ENCODE measurements at regions not wholly inside any gene's neighbourhood (a gene's known extent, or its start where the extent isn't known, plus 50 kb on each side); places are given as distances from the start of the nearest gene placed in this dataset.

GRCh38 chr17:79255046-79255445 lies 180.4 kb downstream of the ENGASE start:
- intact Hi-C loops (cut with micrococcal nuclease; ENCODE audit: unreplicated experiment): no loop called here
- no peak for DNase-seq
- ChIA-PET POLR2A (no interaction called here), CTCF (interaction anchor here (0.6 kb wide), 1 partner anchor 1330 kb away, joined by 6 read pairs; no protein-coding TSS in a partner anchor)
- no peaks in the 10 kb centered on the region for H3K4me1 Mint-ChIP-seq (ENCODE audit: low read depth, unreplicated experiment)
- peaks cover 54% of the 10 kb centered on the region for H3K27me3 Mint-ChIP-seq (ENCODE audit: insufficient read depth, unreplicated experiment)
- H3K9me3 Mint-ChIP-seq (ENCODE audit: unreplicated experiment): no peaks in the 10 kb centered on the region
- H3K27ac Mint-ChIP-seq (ENCODE audit: unreplicated experiment): no peak overlapping the region
- H3K36me3 ChIP-seq (ENCODE audit: control insufficient read depth, insufficient read depth, low read length): no peaks in the 10 kb centered on the region
- no peak overlapping the region for H3K4me3 ChIP-seq (ENCODE audit: low read depth, low read length)
- TF ChIP-seq, protein P1, sequence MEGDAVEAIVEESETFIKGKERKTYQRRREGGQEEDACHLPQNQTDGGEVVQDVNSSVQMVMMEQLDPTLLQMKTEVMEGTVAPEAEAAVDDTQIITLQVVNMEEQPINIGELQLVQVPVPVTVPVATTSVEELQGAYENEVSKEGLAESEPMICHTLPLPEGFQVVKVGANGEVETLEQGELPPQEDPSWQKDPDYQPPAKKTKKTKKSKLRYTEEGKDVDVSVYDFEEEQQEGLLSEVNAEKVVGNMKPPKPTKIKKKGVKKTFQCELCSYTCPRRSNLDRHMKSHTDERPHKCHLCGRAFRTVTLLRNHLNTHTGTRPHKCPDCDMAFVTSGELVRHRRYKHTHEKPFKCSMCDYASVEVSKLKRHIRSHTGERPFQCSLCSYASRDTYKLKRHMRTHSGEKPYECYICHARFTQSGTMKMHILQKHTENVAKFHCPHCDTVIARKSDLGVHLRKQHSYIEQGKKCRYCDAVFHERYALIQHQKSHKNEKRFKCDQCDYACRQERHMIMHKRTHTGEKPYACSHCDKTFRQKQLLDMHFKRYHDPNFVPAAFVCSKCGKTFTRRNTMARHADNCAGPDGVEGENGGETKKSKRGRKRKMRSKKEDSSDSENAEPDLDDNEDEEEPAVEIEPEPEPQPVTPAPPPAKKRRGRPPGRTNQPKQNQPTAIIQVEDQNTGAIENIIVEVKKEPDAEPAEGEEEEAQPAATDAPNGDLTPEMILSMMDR (IDR thresholded peaks at IDR 0.05; ENCODE audit: insufficient read depth in 1 of 2, low read depth in 1 of 2, low read length in 1 of 2, severe bottlenecking in 1 of 2, unreplicated experiment in 1 of 2): no peak
- H3K27me3 ChIP-seq (replicated peaks; ENCODE audit: control insufficient read depth, insufficient read depth, low read length): peaks cover 3% of the 10 kb centered on the region
- no peaks in the 10 kb centered on the region for H3K9me3 ChIP-seq
- no peak overlapping the region for H3K4me3 Mint-ChIP-seq (ENCODE audit: unreplicated experiment)
- no peaks in the 10 kb centered on the region for H3K4me1 ChIP-seq
- BruUV-seq (replicated peaks): no TSS peak
- no peaks in the 10 kb centered on the region for H3K36me3 Mint-ChIP-seq (ENCODE audit: insufficient read depth, unreplicated experiment)

DNA sequence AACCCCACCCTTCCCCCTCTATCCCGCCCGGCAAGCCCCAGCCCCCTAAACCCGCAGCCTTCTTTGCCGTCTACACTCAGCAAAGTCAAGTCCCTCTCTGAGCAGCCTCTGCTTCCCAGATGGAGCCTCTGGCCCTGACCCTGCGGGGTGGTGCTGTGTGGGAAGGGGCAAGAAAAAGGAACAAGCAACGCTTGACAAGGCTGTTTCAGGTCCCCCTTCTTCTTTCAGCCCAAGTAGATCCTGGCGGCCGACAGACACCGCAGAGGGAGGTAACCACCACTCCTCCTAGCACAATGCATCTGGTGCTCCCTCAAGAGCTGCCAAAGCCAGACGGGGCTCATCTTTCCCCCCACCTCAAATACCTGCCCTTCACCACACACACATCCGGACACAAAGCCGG lies 178.3 kb downstream of the ENGASE start:
- POLR2A ChIA-PET: no interaction called here
- CTCF ChIA-PET: no interaction called here
- H3K4me1 ChIP-seq: no peaks in the 10 kb centered on the region
- no peaks in the 10 kb centered on the region for H3K36me3 ChIP-seq (ENCODE audit: control insufficient read depth, insufficient read depth, low read length)
- TF ChIP-seq, protein P1 (IDR thresholded peaks at IDR 0.05; ENCODE audit: insufficient read depth in 1 of 2, low read depth in 1 of 2, low read length in 1 of 2, severe bottlenecking in 1 of 2, unreplicated experiment in 1 of 2): no peak
- no peaks in the 10 kb centered on the region for H3K9me3 Mint-ChIP-seq (ENCODE audit: unreplicated experiment)
- H3K4me3 ChIP-seq (ENCODE audit: low read depth, low read length): no peak overlapping the region
- BruUV-seq (replicated peaks): no TSS peak
- H3K36me3 Mint-ChIP-seq (ENCODE audit: insufficient read depth, unreplicated experiment): no peaks in the 10 kb centered on the region
- no peaks in the 10 kb centered on the region for H3K4me1 Mint-ChIP-seq (ENCODE audit: low read depth, unreplicated experiment)
- peaks cover 48% of the 10 kb centered on the region for H3K27me3 Mint-ChIP-seq (ENCODE audit: insufficient read depth, unreplicated experiment)
- no peak for DNase-seq
- H3K27ac Mint-ChIP-seq (ENCODE audit: unreplicated experiment): no peak overlapping the region
- peaks cover 3% of the 10 kb centered on the region for H3K27me3 ChIP-seq (replicated peaks; ENCODE audit: control insufficient read depth, insufficient read depth, low read length)
- intact Hi-C loops (cut with micrococcal nuclease; ENCODE audit: unreplicated experiment): no loop called here
- H3K9me3 ChIP-seq: no peaks in the 10 kb centered on the region
- H3K4me3 Mint-ChIP-seq (ENCODE audit: unreplicated experiment): no peak overlapping the region

DNA sequence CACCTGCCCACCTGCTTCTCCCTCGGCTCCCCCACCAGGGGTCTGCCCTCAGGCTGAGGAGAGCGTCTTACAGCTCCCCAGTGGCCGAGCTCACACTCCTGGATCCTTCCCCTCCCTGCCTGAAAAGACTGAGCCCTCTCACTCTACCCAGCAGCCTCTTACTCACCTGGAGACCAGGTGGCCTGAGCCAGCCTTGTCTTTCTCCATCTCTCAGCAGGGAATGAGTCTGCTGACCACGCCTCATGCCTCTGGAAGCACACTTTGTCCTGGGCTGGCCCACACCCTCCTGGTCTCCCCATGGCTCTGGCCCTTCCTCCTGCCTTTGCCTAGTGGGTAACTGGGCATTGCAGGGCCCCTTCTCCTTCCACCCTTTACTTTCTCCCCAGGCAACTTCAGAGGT lies 177.2 kb downstream of the ENGASE start:
- intact Hi-C loops (cut with micrococcal nuclease; ENCODE audit: unreplicated experiment): no loop called here
- no peaks in the 10 kb centered on the region for H3K4me1 Mint-ChIP-seq (ENCODE audit: low read depth, unreplicated experiment)
- peaks cover 48% of the 10 kb centered on the region for H3K27me3 Mint-ChIP-seq (ENCODE audit: insufficient read depth, unreplicated experiment)
- H3K4me3 ChIP-seq (ENCODE audit: low read depth, low read length): no peak overlapping the region
- TF ChIP-seq, protein P1 (IDR thresholded peaks at IDR 0.05; ENCODE audit: insufficient read depth in 1 of 2, low read depth in 1 of 2, low read length in 1 of 2, severe bottlenecking in 1 of 2, unreplicated experiment in 1 of 2): no peak
- DNase-seq: no peak
- ChIA-PET CTCF (no interaction called here), POLR2A (no interaction called here)
- H3K9me3 Mint-ChIP-seq (ENCODE audit: unreplicated experiment): no peaks in the 10 kb centered on the region
- no peak overlapping the region for H3K27ac Mint-ChIP-seq (ENCODE audit: unreplicated experiment)
- H3K36me3 ChIP-seq (ENCODE audit: control insufficient read depth, insufficient read depth, low read length): no peaks in the 10 kb centered on the region
- H3K9me3 ChIP-seq: no peaks in the 10 kb centered on the region
- H3K4me3 Mint-ChIP-seq (ENCODE audit: unreplicated experiment): no peak overlapping the region
- no peaks in the 10 kb centered on the region for H3K4me1 ChIP-seq
- no peaks in the 10 kb centered on the region for H3K36me3 Mint-ChIP-seq (ENCODE audit: insufficient read depth, unreplicated experiment)
- peaks cover 1% of the 10 kb centered on the region for H3K27me3 ChIP-seq (replicated peaks; ENCODE audit: control insufficient read depth, insufficient read depth, low read length)
- BruUV-seq (replicated peaks): no TSS peak

Data from Caco-2 (cell line).